ENCODE measurements at regions not wholly inside any gene's neighbourhood (a gene's known extent, or its start where the extent isn't known, plus 50 kb on each side); places are given as distances from the start of the nearest gene placed in this dataset.

DNA sequence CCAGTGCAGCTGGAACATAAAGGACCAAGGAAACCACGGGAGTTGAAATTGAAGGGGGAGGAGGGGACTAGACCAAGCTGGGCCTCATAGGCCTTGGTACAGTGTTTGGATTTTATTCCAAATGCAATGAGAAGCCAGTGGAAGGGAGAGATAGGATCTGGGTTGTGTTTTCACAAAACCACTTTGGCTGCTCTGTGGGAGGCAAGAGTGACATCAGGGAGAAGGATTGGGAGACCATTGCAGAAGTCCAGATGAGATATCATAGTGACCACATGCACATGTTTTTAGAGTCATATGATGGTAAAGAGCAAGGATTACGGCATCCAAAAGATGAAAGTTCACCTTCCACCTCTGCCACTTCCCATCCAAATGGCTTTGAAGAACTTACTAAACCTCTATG lies 210.2 kb downstream of the PAX3 start:
- peaks cover 17% of the 10 kb centered on the region for H3K4me1 Mint-ChIP-seq (ENCODE audit: unreplicated experiment)
- DNase-seq (ENCODE audit: low spot score), result no peak

DNA sequence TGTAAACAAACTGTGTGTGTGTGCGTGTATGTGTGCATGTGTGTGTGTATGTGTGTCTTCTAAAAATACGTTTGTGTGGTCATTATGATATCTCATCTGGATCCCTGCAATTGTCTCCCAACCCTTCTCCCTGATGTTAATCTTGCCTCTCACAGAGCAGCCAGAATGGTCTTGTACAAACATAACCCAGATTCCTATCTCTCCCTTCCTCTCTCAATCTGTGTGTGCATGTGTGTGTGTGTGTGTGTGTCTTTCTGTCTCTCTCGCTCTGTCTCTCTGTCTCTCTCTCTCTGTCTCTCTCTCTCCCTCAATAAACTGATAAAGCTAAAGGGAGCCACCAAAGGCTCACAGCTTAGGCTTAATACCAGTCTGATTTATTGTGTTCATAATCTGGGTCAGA lies 210.8 kb downstream of the PAX3 start:
- peaks cover 4% of the 10 kb centered on the region for H3K27me3 Mint-ChIP-seq (ENCODE audit: unreplicated experiment)
- TF ChIP-seq, protein P1, sequence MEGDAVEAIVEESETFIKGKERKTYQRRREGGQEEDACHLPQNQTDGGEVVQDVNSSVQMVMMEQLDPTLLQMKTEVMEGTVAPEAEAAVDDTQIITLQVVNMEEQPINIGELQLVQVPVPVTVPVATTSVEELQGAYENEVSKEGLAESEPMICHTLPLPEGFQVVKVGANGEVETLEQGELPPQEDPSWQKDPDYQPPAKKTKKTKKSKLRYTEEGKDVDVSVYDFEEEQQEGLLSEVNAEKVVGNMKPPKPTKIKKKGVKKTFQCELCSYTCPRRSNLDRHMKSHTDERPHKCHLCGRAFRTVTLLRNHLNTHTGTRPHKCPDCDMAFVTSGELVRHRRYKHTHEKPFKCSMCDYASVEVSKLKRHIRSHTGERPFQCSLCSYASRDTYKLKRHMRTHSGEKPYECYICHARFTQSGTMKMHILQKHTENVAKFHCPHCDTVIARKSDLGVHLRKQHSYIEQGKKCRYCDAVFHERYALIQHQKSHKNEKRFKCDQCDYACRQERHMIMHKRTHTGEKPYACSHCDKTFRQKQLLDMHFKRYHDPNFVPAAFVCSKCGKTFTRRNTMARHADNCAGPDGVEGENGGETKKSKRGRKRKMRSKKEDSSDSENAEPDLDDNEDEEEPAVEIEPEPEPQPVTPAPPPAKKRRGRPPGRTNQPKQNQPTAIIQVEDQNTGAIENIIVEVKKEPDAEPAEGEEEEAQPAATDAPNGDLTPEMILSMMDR (IDR thresholded peaks at IDR 0.05; ENCODE audit: unreplicated experiment), result no peak
- no peaks in the 10 kb centered on the region for H3K9me3 Mint-ChIP-seq (ENCODE audit: unreplicated experiment)
- H3K27ac Mint-ChIP-seq (ENCODE audit: unreplicated experiment), result no peak overlapping the region
- H3K36me3 Mint-ChIP-seq (ENCODE audit: low read depth, unreplicated experiment), result no peaks in the 10 kb centered on the region
- H3K4me3 Mint-ChIP-seq (ENCODE audit: unreplicated experiment), result no peak overlapping the region
- H3K4me1 Mint-ChIP-seq (ENCODE audit: unreplicated experiment), result peaks cover 17% of the 10 kb centered on the region
- no peak for DNase-seq (ENCODE audit: low spot score)

More for the DNA sequence above, 210.2 kb downstream of the PAX3 start:
- Mint-ChIP-seq H3K36me3 (ENCODE audit: low read depth, unreplicated experiment) (no peaks in the 10 kb centered on the region), H3K9me3 (ENCODE audit: unreplicated experiment) (no peaks in the 10 kb centered on the region), H3K4me3 (ENCODE audit: unreplicated experiment) (no peak overlapping the region), H3K27me3 (ENCODE audit: unreplicated experiment) (peaks cover 4% of the 10 kb centered on the region), H3K27ac (ENCODE audit: unreplicated experiment) (no peak overlapping the region)
- TF ChIP-seq, protein P1 (IDR thresholded peaks at IDR 0.05; ENCODE audit: unreplicated experiment), result no peak

DNA sequence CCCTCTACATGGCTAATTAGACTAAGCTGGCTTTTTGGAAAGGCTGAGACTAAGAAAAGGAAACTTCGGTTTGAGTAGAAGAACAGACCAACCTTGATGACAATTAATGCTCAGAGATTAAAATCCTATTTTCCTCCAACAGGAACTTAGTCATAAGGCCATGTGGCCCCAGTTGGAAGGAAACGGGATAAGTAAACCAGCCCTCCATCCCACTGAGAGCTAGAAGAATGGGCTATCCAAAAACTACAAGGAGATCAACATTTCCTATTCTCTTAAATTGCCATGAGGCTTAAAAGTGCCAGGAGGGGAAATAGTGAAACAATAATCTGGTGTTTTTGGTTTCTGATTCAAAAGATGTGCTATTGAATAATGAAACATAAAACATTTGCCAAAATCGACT lies 216.6 kb downstream of the PAX3 start:
- TF ChIP-seq, protein P1 (IDR thresholded peaks at IDR 0.05; ENCODE audit: unreplicated experiment), result no peak
- H3K4me1 Mint-ChIP-seq (ENCODE audit: unreplicated experiment), result peaks cover 5% of the 10 kb centered on the region
- no peak overlapping the region for H3K4me3 Mint-ChIP-seq (ENCODE audit: unreplicated experiment)
- no peaks in the 10 kb centered on the region for H3K27me3 Mint-ChIP-seq (ENCODE audit: unreplicated experiment)
- H3K36me3 Mint-ChIP-seq (ENCODE audit: low read depth, unreplicated experiment), result no peaks in the 10 kb centered on the region
- no peak overlapping the region for H3K27ac Mint-ChIP-seq (ENCODE audit: unreplicated experiment)
- no peak for DNase-seq (ENCODE audit: low spot score)
- no peaks in the 10 kb centered on the region for H3K9me3 Mint-ChIP-seq (ENCODE audit: unreplicated experiment)

DNA sequence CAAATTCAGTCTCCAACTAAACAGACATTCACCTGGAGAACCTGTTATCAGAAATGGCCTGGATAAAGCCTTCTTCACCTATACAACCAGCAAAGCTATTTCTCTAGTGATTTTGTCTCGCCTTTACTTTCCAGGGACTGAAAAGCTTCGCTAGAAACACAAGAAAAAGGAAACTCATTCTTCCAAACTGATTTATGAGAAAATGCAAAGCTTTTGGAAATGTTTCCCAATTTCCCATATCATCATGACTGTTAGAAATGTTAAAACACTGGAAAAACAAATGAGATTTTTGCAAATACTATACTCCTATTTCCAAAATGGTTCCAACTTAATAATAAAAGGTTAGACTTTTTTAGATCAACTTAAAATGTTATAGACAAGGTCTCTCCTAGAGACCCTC lies 218.7 kb downstream of the PAX3 start:
- Mint-ChIP-seq H3K27ac (ENCODE audit: unreplicated experiment) (no peak overlapping the region), H3K27me3 (ENCODE audit: unreplicated experiment) (no peaks in the 10 kb centered on the region), H3K36me3 (ENCODE audit: low read depth, unreplicated experiment) (no peaks in the 10 kb centered on the region), H3K4me1 (ENCODE audit: unreplicated experiment) (peaks cover 5% of the 10 kb centered on the region), H3K4me3 (ENCODE audit: unreplicated experiment) (no peak overlapping the region), H3K9me3 (ENCODE audit: unreplicated experiment) (no peaks in the 10 kb centered on the region)
- no peak for DNase-seq (ENCODE audit: low spot score)
- TF ChIP-seq, protein P1 (IDR thresholded peaks at IDR 0.05; ENCODE audit: unreplicated experiment), result no peak

DNA sequence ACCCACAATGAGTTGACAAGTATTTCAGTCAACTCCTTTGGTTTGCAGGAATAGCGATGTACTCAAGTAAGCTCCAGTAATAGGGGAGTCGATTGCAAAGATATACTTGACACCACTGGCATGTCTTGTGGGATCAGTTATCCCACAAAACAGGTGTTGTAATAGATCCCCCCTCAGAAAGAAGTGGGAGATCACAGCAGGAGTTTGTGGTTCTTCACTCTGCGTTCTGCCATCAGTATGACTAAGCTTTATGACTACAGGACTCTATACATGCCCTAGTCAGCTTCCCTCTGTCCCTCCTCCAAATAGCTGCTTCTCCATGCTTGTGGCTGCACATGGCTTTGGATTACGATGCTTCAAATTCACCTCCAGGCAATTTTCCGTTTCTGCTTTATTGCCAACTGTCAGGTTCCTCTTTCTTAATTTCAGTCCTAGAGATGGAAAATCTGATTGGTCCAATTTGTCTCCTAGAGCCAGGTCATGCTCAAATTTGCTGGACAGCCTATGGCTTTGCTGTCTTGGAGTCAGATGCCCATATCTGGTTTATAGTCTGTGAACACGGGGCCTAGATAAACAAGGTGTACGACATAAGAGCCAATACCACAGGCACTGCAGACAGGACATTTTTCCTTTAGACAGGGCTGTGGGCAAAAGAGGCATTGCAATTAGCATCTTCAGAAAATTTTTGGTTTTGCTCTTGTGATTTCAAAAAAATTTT lies 221.7 kb downstream of the PAX3 start:
- Mint-ChIP-seq H3K9me3 (ENCODE audit: unreplicated experiment) (no peaks in the 10 kb centered on the region), H3K27me3 (ENCODE audit: unreplicated experiment) (no peaks in the 10 kb centered on the region), H3K4me1 (ENCODE audit: unreplicated experiment) (peaks cover 10% of the 10 kb centered on the region), H3K27ac (ENCODE audit: unreplicated experiment) (no peak overlapping the region), H3K36me3 (ENCODE audit: low read depth, unreplicated experiment) (no peaks in the 10 kb centered on the region), H3K4me3 (ENCODE audit: unreplicated experiment) (no peak overlapping the region)
- DNase-seq (ENCODE audit: low spot score), result no peak
- TF ChIP-seq, protein P1 (IDR thresholded peaks at IDR 0.05; ENCODE audit: unreplicated experiment), result no peak
